ENCODE measurements at regions not wholly inside any gene's neighbourhood (a gene's known extent, or its start where the extent isn't known, plus 50 kb on each side); places are given as distances from the start of the nearest gene placed in this dataset.

DNA sequence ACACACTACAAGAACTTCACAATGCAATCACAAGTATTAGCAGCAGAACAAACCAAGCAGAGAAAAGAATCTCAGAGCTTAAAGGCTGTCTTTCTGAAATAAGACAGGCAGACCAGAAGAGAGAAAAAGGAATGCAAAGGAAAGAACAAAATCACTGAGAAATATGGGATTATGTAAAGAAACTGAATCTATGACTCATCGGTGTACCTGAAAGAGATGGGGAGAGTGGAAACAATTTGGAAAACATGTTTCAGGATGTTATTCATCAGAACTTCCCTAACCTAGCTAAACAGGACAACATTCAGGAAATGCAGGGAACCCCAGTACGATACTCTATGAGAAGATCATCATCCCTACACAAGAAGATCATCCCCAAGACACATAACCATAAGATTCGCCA is 499.0 kb upstream of the CHAC2 start:
- Histone ChIP-seq H3K4me2 (no peak overlapping the region), H3K9me2 (replicated peaks; ENCODE audit: insufficient read depth) (no peaks in the 10 kb centered on the region), H4K20me1 (ENCODE audit: insufficient read depth, poor library complexity, severe bottlenecking) (no peaks in the 10 kb centered on the region), H3K4me3 (no peak overlapping the region), H3K27me3 (no peaks in the 10 kb centered on the region), H3K79me2 (no peaks in the 10 kb centered on the region), H3K9me3 (ENCODE audit: low read depth) (no peaks in the 10 kb centered on the region), H3K4me1 (ENCODE audit: insufficient read depth) (no peaks in the 10 kb centered on the region), H3K36me3 (replicated peaks; ENCODE audit: insufficient read depth, low read depth) (no peaks in the 10 kb centered on the region), H3K27ac (no peak overlapping the region), H2AFZ (no peak overlapping the region)
- WGBS (ENCODE audit: low lambda C conversion rate, missing lambda C conversion rate): 63% methylated on average over 3 of the region's 3 CpGs
- no peak for TF ChIP-seq EZH2phosphoT487 (IDR thresholded peaks at IDR 0.05; ENCODE audit: low read depth, severe bottlenecking, unreplicated experiment)
- TF ChIP-seq EZH2 (IDR thresholded peaks at IDR 0.05; ENCODE audit: borderline replicate concordance): no peak
- TF ChIP-seq, protein P1, sequence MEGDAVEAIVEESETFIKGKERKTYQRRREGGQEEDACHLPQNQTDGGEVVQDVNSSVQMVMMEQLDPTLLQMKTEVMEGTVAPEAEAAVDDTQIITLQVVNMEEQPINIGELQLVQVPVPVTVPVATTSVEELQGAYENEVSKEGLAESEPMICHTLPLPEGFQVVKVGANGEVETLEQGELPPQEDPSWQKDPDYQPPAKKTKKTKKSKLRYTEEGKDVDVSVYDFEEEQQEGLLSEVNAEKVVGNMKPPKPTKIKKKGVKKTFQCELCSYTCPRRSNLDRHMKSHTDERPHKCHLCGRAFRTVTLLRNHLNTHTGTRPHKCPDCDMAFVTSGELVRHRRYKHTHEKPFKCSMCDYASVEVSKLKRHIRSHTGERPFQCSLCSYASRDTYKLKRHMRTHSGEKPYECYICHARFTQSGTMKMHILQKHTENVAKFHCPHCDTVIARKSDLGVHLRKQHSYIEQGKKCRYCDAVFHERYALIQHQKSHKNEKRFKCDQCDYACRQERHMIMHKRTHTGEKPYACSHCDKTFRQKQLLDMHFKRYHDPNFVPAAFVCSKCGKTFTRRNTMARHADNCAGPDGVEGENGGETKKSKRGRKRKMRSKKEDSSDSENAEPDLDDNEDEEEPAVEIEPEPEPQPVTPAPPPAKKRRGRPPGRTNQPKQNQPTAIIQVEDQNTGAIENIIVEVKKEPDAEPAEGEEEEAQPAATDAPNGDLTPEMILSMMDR (IDR thresholded peaks at IDR 0.05; ENCODE audit: poor library complexity): no peak
- no peak for DNase-seq (ENCODE audit: low spot score)

DNA sequence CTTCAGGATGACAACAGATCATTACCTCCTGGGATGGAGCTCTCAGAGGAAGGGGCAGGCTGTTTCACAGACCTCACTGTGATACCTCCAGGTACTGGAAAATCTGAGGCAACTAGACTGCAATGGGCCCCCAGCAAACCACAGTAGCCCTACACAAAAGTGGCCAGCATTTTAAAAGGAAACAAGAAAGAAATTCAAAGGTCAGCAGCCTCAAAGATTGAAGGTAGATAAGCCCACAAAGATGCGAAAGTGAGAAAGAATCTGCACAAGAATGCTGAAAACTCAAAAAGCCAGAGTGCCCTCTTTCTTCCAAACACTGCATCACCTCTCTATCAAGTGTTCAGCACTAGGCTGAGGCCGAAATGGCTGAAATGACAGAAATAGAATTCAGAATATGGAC is 499.5 kb upstream of the CHAC2 start:
- Histone ChIP-seq H3K79me2 (no peaks in the 10 kb centered on the region), H3K4me1 (ENCODE audit: insufficient read depth) (no peaks in the 10 kb centered on the region), H3K4me3 (no peak overlapping the region), H3K36me3 (replicated peaks; ENCODE audit: insufficient read depth, low read depth) (no peaks in the 10 kb centered on the region), H3K27me3 (no peaks in the 10 kb centered on the region), H2AFZ (no peak overlapping the region), H3K27ac (no peak overlapping the region), H4K20me1 (ENCODE audit: insufficient read depth, poor library complexity, severe bottlenecking) (no peaks in the 10 kb centered on the region), H3K9me2 (replicated peaks; ENCODE audit: insufficient read depth) (no peaks in the 10 kb centered on the region), H3K4me2 (no peak overlapping the region), H3K9me3 (ENCODE audit: low read depth) (no peaks in the 10 kb centered on the region)
- no peak for TF ChIP-seq EZH2phosphoT487 (IDR thresholded peaks at IDR 0.05; ENCODE audit: low read depth, severe bottlenecking, unreplicated experiment)
- TF ChIP-seq, protein P1 (IDR thresholded peaks at IDR 0.05; ENCODE audit: poor library complexity): peak; percentile 19
- DNase-seq (ENCODE audit: low spot score): no peak
- WGBS (ENCODE audit: low lambda C conversion rate, missing lambda C conversion rate): 46% methylated on average over 2 of the region's 2 CpGs

DNA sequence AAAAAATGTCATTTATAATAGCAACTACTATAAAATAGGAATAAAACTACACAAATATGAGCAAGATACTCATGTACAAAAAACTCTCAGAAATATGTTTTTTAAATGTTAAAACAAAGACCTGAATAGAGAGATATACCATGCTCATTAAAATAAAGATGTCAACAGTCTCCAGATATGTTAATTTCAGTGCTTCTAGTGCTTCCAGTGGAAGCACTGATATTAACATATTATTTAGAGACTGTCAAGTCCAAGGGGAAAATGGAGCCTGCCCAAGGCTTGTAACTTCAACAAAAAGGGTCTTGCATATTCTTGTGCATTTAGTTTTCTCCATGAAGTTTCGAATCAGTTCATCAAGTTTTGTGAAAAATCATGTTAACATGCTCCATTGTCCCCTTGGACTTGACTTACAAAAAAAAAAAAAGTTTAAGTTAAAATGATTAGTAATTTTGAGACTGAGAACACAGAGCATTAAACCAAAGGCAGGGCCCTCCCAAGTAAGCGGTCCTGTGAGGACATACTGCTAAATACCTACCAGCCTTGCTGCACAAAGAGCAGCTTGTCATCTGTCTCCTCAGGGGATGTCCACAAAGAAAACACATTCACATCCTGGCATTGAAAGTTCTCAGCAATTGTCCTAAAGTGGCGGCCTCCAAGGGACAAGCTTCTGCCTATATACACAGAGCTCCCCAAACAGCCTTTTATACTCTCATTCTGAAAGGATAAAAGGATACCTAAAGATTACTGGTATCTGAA is 501.9 kb upstream of the CHAC2 start:
- DNase-seq (ENCODE audit: low spot score): no peak
- H3K27me3 ChIP-seq: no peaks in the 10 kb centered on the region
- TF ChIP-seq EZH2 (IDR thresholded peaks at IDR 0.05; ENCODE audit: borderline replicate concordance): no peak
- no peak for TF ChIP-seq EZH2phosphoT487 (IDR thresholded peaks at IDR 0.05; ENCODE audit: low read depth, severe bottlenecking, unreplicated experiment)
- TF ChIP-seq, protein P1 (IDR thresholded peaks at IDR 0.05; ENCODE audit: poor library complexity): no peak
- WGBS (ENCODE audit: low lambda C conversion rate, missing lambda C conversion rate): 86% methylated on average over 3 of the region's 3 CpGs
- H3K27ac ChIP-seq: no peak overlapping the region
- H3K9me3 ChIP-seq (ENCODE audit: low read depth): no peaks in the 10 kb centered on the region
- no peaks in the 10 kb centered on the region for H3K9me2 ChIP-seq (replicated peaks; ENCODE audit: insufficient read depth)
- no peak overlapping the region for H3K4me2 ChIP-seq
- no peaks in the 10 kb centered on the region for H4K20me1 ChIP-seq (ENCODE audit: insufficient read depth, poor library complexity, severe bottlenecking)
- H3K79me2 ChIP-seq: no peaks in the 10 kb centered on the region
- H3K4me1 ChIP-seq (ENCODE audit: insufficient read depth): no peaks in the 10 kb centered on the region
- H2AFZ ChIP-seq: no peak overlapping the region
- H3K4me3 ChIP-seq: no peak overlapping the region
- H3K36me3 ChIP-seq (replicated peaks; ENCODE audit: insufficient read depth, low read depth): no peaks in the 10 kb centered on the region
